SK-N-SH treated with all-trans-retinoic acid at 6 μM for 48 hours (cell line): ENCODE measurements at regions not wholly inside any gene's neighbourhood (a gene's known extent, or its start where the extent isn't known, plus 50 kb on each side); places are given as distances from the start of the nearest gene placed in this dataset.

Experiments used
- ATAC-seq: fragments of 200-7000 bp; cut with Tn5 transposase; 3 replicates; pipeline ENCODE4 v1.9.1; 2020; ENCODE audit warnings: mild to moderate bottlenecking, moderate library complexity
- ARNTL ChIP-seq: fragments of 450-650 bp; formaldehyde crosslinking; IDR thresholded peaks from 2 replicates; pipeline ENCODE4 v1.5.0; 2020; ENCODE audit warnings: low read depth, mild to moderate bottlenecking, moderate library complexity, borderline replicate concordance
- BACH2 ChIP-seq: fragments of 250-450 bp; sonication (Bioruptor Pico); IDR thresholded peaks from 2 replicates; pipeline ENCODE4 v1.9.0; 2021; ENCODE audit warnings: mild to moderate bottlenecking, borderline replicate concordance
- ESRRG ChIP-seq: fragments of 250-450 bp; sonication (Bioruptor Pico); IDR thresholded peaks from 2 replicates; pipeline ENCODE4 v1.6.1; 2021; ENCODE audit warnings: mild to moderate bottlenecking
- GLIS3 ChIP-seq: fragments of 250-450 bp; sonication (Bioruptor Pico); IDR thresholded peaks from 2 replicates; pipeline ENCODE4 v1.5.0; 2020; ENCODE audit warnings: mild to moderate bottlenecking, moderate library complexity
- ISL1 ChIP-seq: fragments of 250-450 bp; sonication (Bioruptor Pico); IDR thresholded peaks from 2 replicates; pipeline ENCODE4 v2.1.2; 2022; ENCODE audit warnings: mild to moderate bottlenecking, moderate library complexity
- OSR1 ChIP-seq: fragments of 250-450 bp; sonication (Bioruptor Pico); IDR thresholded peaks from 2 replicates; pipeline ENCODE4 v1.8.0; 2022; ENCODE audit warnings: moderate library complexity, mild to moderate bottlenecking, inconsistent platforms
- PPARA ChIP-seq: fragments of 250-450 bp; sonication (Bioruptor Pico); IDR thresholded peaks from 2 replicates; pipeline ENCODE4 v1.5.0; 2020; ENCODE audit warnings: mild to moderate bottlenecking, borderline replicate concordance
- RARB ChIP-seq: fragments of 250-450 bp; sonication (Bioruptor Pico); IDR thresholded peaks from 2 replicates; pipeline ENCODE4 v1.8.0; 2021; ENCODE audit warnings: mild to moderate bottlenecking, moderate library complexity
- SNAI2 ChIP-seq: fragments of 250-450 bp; sonication (Bioruptor Pico); IDR thresholded peaks from 2 replicates; pipeline ENCODE4 v1.5.0; 2020; ENCODE audit warnings: mild to moderate bottlenecking, moderate library complexity
- TCF4 ChIP-seq: fragments of 250-450 bp; sonication (Bioruptor Pico); IDR thresholded peaks from 2 replicates; pipeline ENCODE4 v1.8.0; 2021; ENCODE audit warnings: mild to moderate bottlenecking, moderate library complexity, borderline replicate concordance
- TOX ChIP-seq: fragments of 250-450 bp; sonication (Bioruptor Pico); IDR thresholded peaks from 2 replicates; pipeline ENCODE4 v1.8.0; 2021; ENCODE audit warnings: mild to moderate bottlenecking, moderate library complexity, borderline replicate concordance
- ZC3H10 ChIP-seq: fragments of 250-450 bp; sonication (Bioruptor Pico); IDR thresholded peaks from 2 replicates; pipeline ENCODE4 v1.5.1; 2021; ENCODE audit warnings: mild to moderate bottlenecking, moderate library complexity
- ZFP3 ChIP-seq: fragments of 250-450 bp; sonication (Bioruptor Pico); IDR thresholded peaks from 2 replicates; pipeline ENCODE4 v1.5.0; 2020; ENCODE audit warnings: mild to moderate bottlenecking, moderate library complexity
- ZFP30 ChIP-seq: fragments of 450-650 bp; formaldehyde crosslinking; IDR thresholded peaks from 2 replicates; pipeline ENCODE4 v1.5.0; 2022; ENCODE audit warnings: mild to moderate bottlenecking, moderate library complexity
- ZNF565 ChIP-seq: fragments of 450-650 bp; formaldehyde crosslinking; conservative IDR thresholded peaks from 2 replicates; pipeline ENCODE4 v1.5.0; 2020; ENCODE audit warnings: low read depth, mild to moderate bottlenecking, moderate library complexity
- ZNF8 ChIP-seq: fragments of 450-650 bp; formaldehyde crosslinking; IDR thresholded peaks from 2 replicates; pipeline ENCODE4 v1.5.0; 2020; ENCODE audit warnings: mild to moderate bottlenecking, moderate library complexity
- TF ChIP-seq, protein P1 (sequence below): fragments of 250-450 bp; sonication (Bioruptor Pico); IDR thresholded peaks from 2 replicates; pipeline ENCODE4 v1.8.0; 2020; ENCODE audit warnings: mild to moderate bottlenecking, moderate library complexity, borderline replicate concordance
- TF ChIP-seq, protein P2 (sequence below): fragments of 250-450 bp; sonication (Bioruptor Pico); IDR thresholded peaks from 2 replicates; pipeline ENCODE4 v1.5.0; 2020; ENCODE audit warnings: mild to moderate bottlenecking, moderate library complexity
- TF ChIP-seq, protein P3 (sequence below): fragments of 250-450 bp; sonication (Bioruptor Pico); IDR thresholded peaks from 2 replicates; pipeline ENCODE4 v1.5.1; 2021; ENCODE audit warnings: mild to moderate bottlenecking, moderate library complexity
- TF ChIP-seq, protein P4 (sequence below): fragments of 250-450 bp; sonication (Bioruptor Pico); IDR thresholded peaks from 2 replicates; pipeline ENCODE4 v1.8.0; 2021; ENCODE audit warnings: low read depth, mild to moderate bottlenecking, moderate library complexity, borderline replicate concordance

DNA sequence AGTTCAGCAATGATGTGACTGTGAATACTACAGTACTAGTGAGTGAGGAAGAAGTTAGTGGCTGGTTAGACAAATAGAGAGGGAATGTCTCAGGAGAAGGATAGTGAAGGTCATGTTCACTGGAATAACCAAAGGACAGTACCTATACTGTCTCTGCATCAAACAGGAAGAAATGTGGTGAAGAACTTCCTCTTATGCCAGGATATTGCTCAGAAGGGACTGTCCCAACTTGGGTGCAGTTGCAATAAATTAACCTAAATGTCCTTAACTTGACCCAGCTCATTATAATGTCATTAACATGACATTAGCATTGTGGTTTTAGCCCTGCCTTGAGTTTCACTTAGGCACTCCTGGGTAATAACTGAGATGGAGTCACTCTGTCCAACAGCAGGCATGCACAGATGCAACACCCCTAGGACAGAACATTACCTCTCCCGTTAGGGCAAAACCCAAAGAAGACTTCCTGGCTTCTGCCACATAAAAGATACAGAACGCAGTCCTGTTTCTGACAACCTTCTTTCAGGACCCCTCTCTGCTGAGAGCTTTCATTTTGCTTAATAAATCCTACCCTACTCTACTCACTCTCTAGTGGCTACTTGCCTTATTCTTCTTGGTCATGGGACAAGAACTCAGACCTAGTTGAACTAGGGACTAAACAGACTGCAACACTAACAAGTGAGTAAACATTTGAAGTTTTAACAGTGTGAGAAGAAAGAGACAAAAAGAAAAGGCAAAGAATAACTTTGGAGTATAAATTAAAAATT lies 1591.6 kb upstream of the MIR17HG start:
- no peak for ATAC-seq
- TF ChIP-seq TCF4 (CRISPR knock-in tag) = no peak
- no peak for TF ChIP-seq ZNF565
- no peak for TF ChIP-seq RARB (CRISPR knock-in tag)
- TF ChIP-seq, protein P1, sequence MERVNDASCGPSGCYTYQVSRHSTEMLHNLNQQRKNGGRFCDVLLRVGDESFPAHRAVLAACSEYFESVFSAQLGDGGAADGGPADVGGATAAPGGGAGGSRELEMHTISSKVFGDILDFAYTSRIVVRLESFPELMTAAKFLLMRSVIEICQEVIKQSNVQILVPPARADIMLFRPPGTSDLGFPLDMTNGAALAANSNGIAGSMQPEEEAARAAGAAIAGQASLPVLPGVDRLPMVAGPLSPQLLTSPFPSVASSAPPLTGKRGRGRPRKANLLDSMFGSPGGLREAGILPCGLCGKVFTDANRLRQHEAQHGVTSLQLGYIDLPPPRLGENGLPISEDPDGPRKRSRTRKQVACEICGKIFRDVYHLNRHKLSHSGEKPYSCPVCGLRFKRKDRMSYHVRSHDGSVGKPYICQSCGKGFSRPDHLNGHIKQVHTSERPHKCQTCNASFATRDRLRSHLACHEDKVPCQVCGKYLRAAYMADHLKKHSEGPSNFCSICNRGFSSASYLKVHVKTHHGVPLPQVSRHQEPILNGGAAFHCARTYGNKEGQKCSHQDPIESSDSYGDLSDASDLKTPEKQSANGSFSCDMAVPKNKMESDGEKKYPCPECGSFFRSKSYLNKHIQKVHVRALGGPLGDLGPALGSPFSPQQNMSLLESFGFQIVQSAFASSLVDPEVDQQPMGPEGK (CRISPR knock-in tag) = no peak
- TF ChIP-seq, protein P2, sequence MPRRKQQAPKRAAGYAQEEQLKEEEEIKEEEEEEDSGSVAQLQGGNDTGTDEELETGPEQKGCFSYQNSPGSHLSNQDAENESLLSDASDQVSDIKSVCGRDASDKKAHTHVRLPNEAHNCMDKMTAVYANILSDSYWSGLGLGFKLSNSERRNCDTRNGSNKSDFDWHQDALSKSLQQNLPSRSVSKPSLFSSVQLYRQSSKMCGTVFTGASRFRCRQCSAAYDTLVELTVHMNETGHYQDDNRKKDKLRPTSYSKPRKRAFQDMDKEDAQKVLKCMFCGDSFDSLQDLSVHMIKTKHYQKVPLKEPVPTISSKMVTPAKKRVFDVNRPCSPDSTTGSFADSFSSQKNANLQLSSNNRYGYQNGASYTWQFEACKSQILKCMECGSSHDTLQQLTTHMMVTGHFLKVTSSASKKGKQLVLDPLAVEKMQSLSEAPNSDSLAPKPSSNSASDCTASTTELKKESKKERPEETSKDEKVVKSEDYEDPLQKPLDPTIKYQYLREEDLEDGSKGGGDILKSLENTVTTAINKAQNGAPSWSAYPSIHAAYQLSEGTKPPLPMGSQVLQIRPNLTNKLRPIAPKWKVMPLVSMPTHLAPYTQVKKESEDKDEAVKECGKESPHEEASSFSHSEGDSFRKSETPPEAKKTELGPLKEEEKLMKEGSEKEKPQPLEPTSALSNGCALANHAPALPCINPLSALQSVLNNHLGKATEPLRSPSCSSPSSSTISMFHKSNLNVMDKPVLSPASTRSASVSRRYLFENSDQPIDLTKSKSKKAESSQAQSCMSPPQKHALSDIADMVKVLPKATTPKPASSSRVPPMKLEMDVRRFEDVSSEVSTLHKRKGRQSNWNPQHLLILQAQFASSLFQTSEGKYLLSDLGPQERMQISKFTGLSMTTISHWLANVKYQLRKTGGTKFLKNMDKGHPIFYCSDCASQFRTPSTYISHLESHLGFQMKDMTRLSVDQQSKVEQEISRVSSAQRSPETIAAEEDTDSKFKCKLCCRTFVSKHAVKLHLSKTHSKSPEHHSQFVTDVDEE = no peak
- TF ChIP-seq ZFP30 (CRISPR knock-in tag) = no peak
- TF ChIP-seq ISL1 (CRISPR knock-in tag) = no peak
- TF ChIP-seq GLIS3 (CRISPR knock-in tag) = no peak

DNA sequence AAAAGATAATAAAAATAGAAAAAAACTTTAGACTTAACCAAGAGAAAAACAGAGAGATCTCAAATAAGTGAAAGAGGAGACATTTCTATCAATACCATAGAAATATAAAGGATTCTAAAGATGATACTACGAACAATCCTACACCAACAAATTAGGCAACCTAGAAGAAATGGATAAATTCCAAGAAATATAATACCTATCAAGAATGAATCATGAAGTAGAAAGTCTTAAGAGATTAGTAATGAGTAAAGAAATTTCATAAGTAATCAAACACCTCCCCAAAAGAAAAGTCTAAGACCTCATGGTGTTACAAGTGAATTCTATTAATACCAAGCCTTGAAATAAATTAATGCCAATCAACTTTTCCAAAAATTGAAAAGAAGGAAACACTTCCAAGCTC lies 1584.5 kb upstream of the MIR17HG start:
- ATAC-seq = no peak

More for the DNA sequence above, 1584.5 kb upstream of the MIR17HG start:
- no peak for TF ChIP-seq ZNF565
- no peak for TF ChIP-seq ARNTL (CRISPR knock-in tag)
- TF ChIP-seq, protein P1 (CRISPR knock-in tag) = no peak
- TF ChIP-seq ZFP30 (CRISPR knock-in tag) = no peak
- TF ChIP-seq ZNF8 (CRISPR knock-in tag) = no peak
- TF ChIP-seq, protein P3, sequence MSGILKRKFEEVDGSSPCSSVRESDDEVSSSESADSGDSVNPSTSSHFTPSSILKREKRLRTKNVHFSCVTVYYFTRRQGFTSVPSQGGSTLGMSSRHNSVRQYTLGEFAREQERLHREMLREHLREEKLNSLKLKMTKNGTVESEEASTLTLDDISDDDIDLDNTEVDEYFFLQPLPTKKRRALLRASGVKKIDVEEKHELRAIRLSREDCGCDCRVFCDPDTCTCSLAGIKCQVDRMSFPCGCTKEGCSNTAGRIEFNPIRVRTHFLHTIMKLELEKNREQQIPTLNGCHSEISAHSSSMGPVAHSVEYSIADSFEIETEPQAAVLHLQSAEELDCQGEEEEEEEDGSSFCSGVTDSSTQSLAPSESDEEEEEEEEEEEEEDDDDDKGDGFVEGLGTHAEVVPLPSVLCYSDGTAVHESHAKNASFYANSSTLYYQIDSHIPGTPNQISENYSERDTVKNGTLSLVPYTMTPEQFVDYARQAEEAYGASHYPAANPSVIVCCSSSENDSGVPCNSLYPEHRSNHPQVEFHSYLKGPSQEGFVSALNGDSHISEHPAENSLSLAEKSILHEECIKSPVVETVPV = no peak
- TF ChIP-seq BACH2 (CRISPR knock-in tag) = no peak
- TF ChIP-seq, protein P2 = no peak
- TF ChIP-seq OSR1 (CRISPR knock-in tag) = no peak
- TF ChIP-seq ISL1 (CRISPR knock-in tag) = no peak
- no peak for TF ChIP-seq ZFP3 (CRISPR knock-in tag)
- TF ChIP-seq TOX (CRISPR knock-in tag) = no peak
- TF ChIP-seq, protein P4, sequence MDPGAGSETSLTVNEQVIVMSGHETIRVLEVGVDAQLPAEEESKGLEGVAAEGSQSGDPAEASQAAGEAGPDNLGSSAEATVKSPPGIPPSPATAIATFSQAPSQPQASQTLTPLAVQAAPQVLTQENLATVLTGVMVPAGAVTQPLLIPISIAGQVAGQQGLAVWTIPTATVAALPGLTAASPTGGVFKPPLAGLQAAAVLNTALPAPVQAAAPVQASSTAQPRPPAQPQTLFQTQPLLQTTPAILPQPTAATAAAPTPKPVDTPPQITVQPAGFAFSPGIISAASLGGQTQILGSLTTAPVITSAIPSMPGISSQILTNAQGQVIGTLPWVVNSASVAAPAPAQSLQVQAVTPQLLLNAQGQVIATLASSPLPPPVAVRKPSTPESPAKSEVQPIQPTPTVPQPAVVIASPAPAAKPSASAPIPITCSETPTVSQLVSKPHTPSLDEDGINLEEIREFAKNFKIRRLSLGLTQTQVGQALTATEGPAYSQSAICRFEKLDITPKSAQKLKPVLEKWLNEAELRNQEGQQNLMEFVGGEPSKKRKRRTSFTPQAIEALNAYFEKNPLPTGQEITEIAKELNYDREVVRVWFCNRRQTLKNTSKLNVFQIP (CRISPR knock-in tag) = no peak
- no peak for TF ChIP-seq PPARA (CRISPR knock-in tag)
- no peak for TF ChIP-seq SNAI2 (CRISPR knock-in tag)
- no peak for TF ChIP-seq TCF4 (CRISPR knock-in tag)
- no peak for TF ChIP-seq ZC3H10 (CRISPR knock-in tag)
- TF ChIP-seq ESRRG (CRISPR knock-in tag) = no peak
